Sigmoid colon (tissue), 4 donors: ENCODE measurements at regions not wholly inside any gene's neighbourhood (a gene's known extent, or its start where the extent isn't known, plus 50 kb on each side); places are given as distances from the start of the nearest gene placed in this dataset.
"Not testable (repeated sequence)": the region's sequence is repeated elsewhere in the genome, so short reads cannot be mapped to it uniquely, and the experiment has no call there.

Source experiments
- EP300 ChIP-seq, 4 donors: sonication (generic); formaldehyde crosslinking; IDR thresholded peaks; one replicate each; pipeline ENCODE4 v1.6.1; 2017; ENCODE audit warnings: antibody characterized with exemption in 4 of 4
- POLR2A ChIP-seq, 2 donors: fragments of 450-650 bp; IDR thresholded peaks; one replicate each; pipeline ENCODE4 v1.6.1; 2016; ENCODE audit warnings: antibody characterized with exemption in 2 of 2, mild to moderate bottlenecking in 2 of 2, moderate library complexity in 2 of 2
- POLR2AphosphoS5 ChIP-seq, 4 donors: sonication (generic); formaldehyde crosslinking; IDR thresholded peaks; one replicate each; pipeline ENCODE4 v1.6.1; 2017; ENCODE audit warnings: antibody characterized with exemption in 4 of 4
- TF ChIP-seq, protein P1 (sequence below), 4 experiments: fragments of 450-650 bp in 3 of 4; fragments of 200-600 bp in 1 of 4; IDR thresholded peaks; one replicate each; pipeline ENCODE4 v1.5.1; 2016 to 2019; ENCODE audit warnings: antibody characterized with exemption in 4 of 4, mild to moderate bottlenecking in 3 of 4, moderate library complexity in 2 of 4

DNA sequence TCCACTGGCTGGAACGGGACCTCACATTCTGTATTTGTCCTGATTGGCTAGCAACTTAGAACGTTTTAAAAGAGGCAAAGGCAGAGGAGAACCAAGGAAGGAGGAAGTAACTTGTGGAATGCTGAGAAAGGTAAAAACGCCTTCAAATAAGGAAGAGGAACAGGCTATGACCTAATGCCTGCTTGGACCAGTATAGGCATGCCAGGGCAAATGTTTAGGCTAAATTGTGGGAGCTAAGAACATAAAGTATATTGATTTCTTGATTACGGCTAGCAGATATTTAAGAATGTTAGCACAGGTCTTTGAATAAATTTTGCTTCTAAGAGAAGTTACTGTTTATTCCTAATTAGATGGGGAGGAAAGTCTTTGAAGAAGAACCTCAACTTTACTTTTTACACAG, 96.5 kb downstream of the AASDHPPT start:
- TF ChIP-seq, protein P1, sequence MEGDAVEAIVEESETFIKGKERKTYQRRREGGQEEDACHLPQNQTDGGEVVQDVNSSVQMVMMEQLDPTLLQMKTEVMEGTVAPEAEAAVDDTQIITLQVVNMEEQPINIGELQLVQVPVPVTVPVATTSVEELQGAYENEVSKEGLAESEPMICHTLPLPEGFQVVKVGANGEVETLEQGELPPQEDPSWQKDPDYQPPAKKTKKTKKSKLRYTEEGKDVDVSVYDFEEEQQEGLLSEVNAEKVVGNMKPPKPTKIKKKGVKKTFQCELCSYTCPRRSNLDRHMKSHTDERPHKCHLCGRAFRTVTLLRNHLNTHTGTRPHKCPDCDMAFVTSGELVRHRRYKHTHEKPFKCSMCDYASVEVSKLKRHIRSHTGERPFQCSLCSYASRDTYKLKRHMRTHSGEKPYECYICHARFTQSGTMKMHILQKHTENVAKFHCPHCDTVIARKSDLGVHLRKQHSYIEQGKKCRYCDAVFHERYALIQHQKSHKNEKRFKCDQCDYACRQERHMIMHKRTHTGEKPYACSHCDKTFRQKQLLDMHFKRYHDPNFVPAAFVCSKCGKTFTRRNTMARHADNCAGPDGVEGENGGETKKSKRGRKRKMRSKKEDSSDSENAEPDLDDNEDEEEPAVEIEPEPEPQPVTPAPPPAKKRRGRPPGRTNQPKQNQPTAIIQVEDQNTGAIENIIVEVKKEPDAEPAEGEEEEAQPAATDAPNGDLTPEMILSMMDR (IDR thresholded peaks at IDR 0.05) = not testable (repeated sequence)
- not testable (repeated sequence) for TF ChIP-seq POLR2A, POLR2AphosphoS5, EP300 (IDR thresholded peaks at IDR 0.05)
